ENCODE measurements at regions not wholly inside any gene's neighbourhood (a gene's known extent, or its start where the extent isn't known, plus 50 kb on each side); places are given as distances from the start of the nearest gene placed in this dataset.

GRCh38 chr7:19972876-19973275, 199.5 kb upstream of the TMEM196 start:
- TF ChIP-seq CTCF (conservative IDR thresholded peaks at IDR 0.05), result no peak
- no peak for TF ChIP-seq ZFX (IDR thresholded peaks at IDR 0.05)

All from C4-2B (cell line).